Endothelial cell (in vitro differentiated cells): ENCODE measurements at regions not wholly inside any gene's neighbourhood (a gene's known extent, or its start where the extent isn't known, plus 50 kb on each side); places are given as distances from the start of the nearest gene placed in this dataset.

Experiments used
- DNase-seq: peaks from one replicate; pipeline ENCODE4 v3.0.0; 2021; ENCODE audit warnings: low spot score
- H3K27ac Mint-ChIP-seq: one replicate; pipeline ENCODE4 v1.8.0; 2021; ENCODE audit warnings: mixed read lengths, inconsistent platforms; ENCODE audit not compliant: unreplicated experiment
- H3K27me3 Mint-ChIP-seq: one replicate; pipeline ENCODE4 v1.8.0; 2021; ENCODE audit warnings: mild to moderate bottlenecking, moderate library complexity, mixed read lengths, inconsistent platforms; ENCODE audit not compliant: unreplicated experiment
- H3K36me3 Mint-ChIP-seq: one replicate; pipeline ENCODE4 v1.8.0; 2021; ENCODE audit warnings: mild to moderate bottlenecking, low read depth, mixed read lengths, inconsistent platforms; ENCODE audit not compliant: unreplicated experiment
- H3K4me1 Mint-ChIP-seq: one replicate; pipeline ENCODE4 v1.8.0; 2021; ENCODE audit warnings: mild to moderate bottlenecking, mixed read lengths, inconsistent platforms; ENCODE audit not compliant: unreplicated experiment
- H3K4me3 Mint-ChIP-seq: one replicate; pipeline ENCODE4 v1.8.0; 2021; ENCODE audit warnings: mild to moderate bottlenecking, mixed read lengths, inconsistent platforms; ENCODE audit not compliant: unreplicated experiment
- H3K9me3 Mint-ChIP-seq: one replicate; pipeline ENCODE4 v1.8.0; 2021; ENCODE audit warnings: mixed read lengths, inconsistent platforms; ENCODE audit not compliant: unreplicated experiment
- CTCF ChIP-seq: fragments of 200-600 bp; sonication (generic); IDR thresholded peaks from one replicate; pipeline ENCODE4 v1.5.0; 2021; ENCODE audit warnings: antibody characterized with exemption; ENCODE audit not compliant: unreplicated experiment

DNA sequence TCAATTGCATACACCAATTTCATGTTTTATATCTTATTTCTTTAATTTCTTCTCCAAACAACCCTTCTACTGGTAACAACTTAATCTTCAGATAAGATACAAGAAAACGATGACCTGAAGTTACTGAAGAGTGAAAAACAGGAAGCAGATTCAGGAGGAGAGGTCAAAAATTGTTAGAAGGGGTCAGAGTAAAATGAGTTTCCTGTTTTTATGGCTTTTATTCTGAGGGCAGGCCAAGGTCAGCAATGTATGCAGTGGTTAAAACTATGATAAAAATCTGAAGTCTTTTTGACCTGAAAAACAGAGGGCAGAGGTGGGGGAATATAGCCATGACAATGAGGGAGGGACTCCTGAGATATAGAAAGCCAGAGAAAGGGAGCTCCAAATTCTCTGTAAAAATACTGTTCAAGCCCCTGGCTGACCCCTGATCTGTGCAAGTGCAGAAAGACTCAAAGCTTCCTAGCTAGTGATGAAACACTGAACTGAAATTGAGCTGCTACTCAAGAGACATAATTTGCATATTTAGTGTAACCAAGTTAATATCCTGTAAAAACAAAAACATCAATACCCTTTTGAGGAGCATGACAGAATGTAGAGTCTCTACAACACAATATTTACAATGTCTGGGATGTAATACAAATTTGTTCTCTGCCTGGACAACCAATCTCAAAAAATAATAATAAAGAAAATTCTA is 514.3 kb upstream of the SEL1L start:
- no peaks in the 10 kb centered on the region for H3K36me3 Mint-ChIP-seq

DNA sequence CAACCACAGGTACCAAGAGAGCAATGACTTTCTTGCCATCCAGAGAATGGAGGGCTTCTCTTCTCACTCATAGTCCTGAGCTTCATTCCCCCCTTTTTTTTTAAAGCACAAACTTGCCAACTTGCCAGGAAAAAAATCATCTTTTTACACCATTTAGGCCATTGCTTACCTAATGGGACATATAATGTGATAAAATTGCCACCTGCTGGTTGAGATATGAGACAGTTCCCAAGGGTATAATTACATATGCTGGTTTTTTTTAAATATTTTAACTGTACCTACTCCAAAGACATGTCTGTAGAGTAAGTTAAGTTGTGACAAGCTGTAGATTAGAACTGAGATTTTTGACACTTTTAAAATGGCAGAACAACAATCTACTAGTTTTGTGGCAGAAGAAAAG is 519.1 kb upstream of the SEL1L start:
- H3K4me3 Mint-ChIP-seq, result no peak overlapping the region
- H3K27ac Mint-ChIP-seq, result no peak overlapping the region
- H3K36me3 Mint-ChIP-seq, result no peaks in the 10 kb centered on the region
- H3K9me3 Mint-ChIP-seq, result peaks cover 4% of the 10 kb centered on the region
- DNase-seq, result no peak
- no peak for TF ChIP-seq CTCF
- H3K4me1 Mint-ChIP-seq, result no peaks in the 10 kb centered on the region
- no peaks in the 10 kb centered on the region for H3K27me3 Mint-ChIP-seq

More for the DNA sequence above, 514.3 kb upstream of the SEL1L start:
- Mint-ChIP-seq H3K9me3 (no peaks in the 10 kb centered on the region), H3K27ac (no peak overlapping the region), H3K4me1 (no peaks in the 10 kb centered on the region), H3K27me3 (no peaks in the 10 kb centered on the region), H3K4me3 (no peak overlapping the region)
- no peak for TF ChIP-seq CTCF
- no peak for DNase-seq

GRCh38 chr14:82055515-82056115 is 522.0 kb upstream of the SEL1L start:
- Mint-ChIP-seq H3K4me1 (no peaks in the 10 kb centered on the region), H3K27ac (no peak overlapping the region), H3K4me3 (no peak overlapping the region), H3K27me3 (no peaks in the 10 kb centered on the region), H3K36me3 (no peaks in the 10 kb centered on the region), H3K9me3 (peaks cover 16% of the 10 kb centered on the region)
- no peak for DNase-seq
- no peak for TF ChIP-seq CTCF

- peaks cover 44% of the 10 kb centered on the region for H3K9me3 Mint-ChIP-seq
- H3K36me3 Mint-ChIP-seq, result peaks cover 11% of the 10 kb centered on the region
- no peak for TF ChIP-seq CTCF
- H3K27ac Mint-ChIP-seq, result no peak overlapping the region
- no peaks in the 10 kb centered on the region for H3K4me1 Mint-ChIP-seq
- H3K27me3 Mint-ChIP-seq, result peaks cover 9% of the 10 kb centered on the region
- DNase-seq, result no peak
- H3K4me3 Mint-ChIP-seq, result no peak overlapping the region
Measured at GRCh38 chr14:82060219-82060618, 526.6 kb upstream of the SEL1L start.

- Mint-ChIP-seq H3K9me3 (peaks cover 30% of the 10 kb centered on the region), H3K4me3 (no peak overlapping the region), H3K4me1 (no peaks in the 10 kb centered on the region), H3K27ac (no peak overlapping the region), H3K27me3 (peaks cover 6% of the 10 kb centered on the region), H3K36me3 (peaks cover 9% of the 10 kb centered on the region)
- no peak for TF ChIP-seq CTCF
- no peak for DNase-seq
Measured at GRCh38 chr14:82067221-82067875, 533.7 kb upstream of the SEL1L start.
